GM13976 (cell line): ENCODE measurements at regions not wholly inside any gene's neighbourhood (a gene's known extent, or its start where the extent isn't known, plus 50 kb on each side); places are given as distances from the start of the nearest gene placed in this dataset.

Experiments used
- DNase-seq: peaks from one replicate; pipeline ENCODE4 v3.0.0; 2012; ENCODE audit warnings: low spot score
- in situ Hi-C: fragments of 300-500 bp; cut with MboI; formaldehyde crosslinking; loops from one replicate; pipeline ENCODE4 v1.12.0; 2022; ENCODE audit warnings: low sequenced_read_pairs, mixed read lengths, inconsistent platforms; ENCODE audit not compliant: unreplicated experiment
- TF ChIP-seq, protein P1 (sequence below): IDR thresholded peaks from 2 replicates; pipeline ENCODE4 v1.5.1; 2012; ENCODE audit warnings: borderline replicate concordance, mild to moderate bottlenecking; ENCODE audit not compliant: insufficient read depth; ENCODE audit errors: extremely low read depth, missing control alignments, control extremely low read depth

DNA sequence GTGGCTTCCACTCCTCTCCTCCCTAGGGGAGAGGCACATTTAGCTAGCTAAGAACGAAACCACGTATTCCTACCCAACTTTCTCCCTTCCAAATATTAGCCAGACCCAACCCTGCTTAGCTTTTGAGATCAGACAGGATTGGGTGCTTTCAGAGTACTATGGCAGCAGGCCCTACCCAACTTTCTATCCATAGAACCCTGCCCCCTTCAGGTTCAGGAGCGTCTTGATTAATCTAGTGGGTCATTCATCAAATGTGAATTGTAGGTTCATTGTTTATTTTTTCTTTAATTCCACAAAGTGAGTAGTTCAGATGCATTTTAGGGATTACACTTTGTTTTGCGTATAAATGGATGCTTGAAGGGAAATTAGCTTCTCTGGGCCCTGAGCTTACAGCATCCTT is 188.3 kb downstream of the MIB1 start:
- DNase-seq, result no peak
- in situ Hi-C loops, result no loop called here
- TF ChIP-seq, protein P1, sequence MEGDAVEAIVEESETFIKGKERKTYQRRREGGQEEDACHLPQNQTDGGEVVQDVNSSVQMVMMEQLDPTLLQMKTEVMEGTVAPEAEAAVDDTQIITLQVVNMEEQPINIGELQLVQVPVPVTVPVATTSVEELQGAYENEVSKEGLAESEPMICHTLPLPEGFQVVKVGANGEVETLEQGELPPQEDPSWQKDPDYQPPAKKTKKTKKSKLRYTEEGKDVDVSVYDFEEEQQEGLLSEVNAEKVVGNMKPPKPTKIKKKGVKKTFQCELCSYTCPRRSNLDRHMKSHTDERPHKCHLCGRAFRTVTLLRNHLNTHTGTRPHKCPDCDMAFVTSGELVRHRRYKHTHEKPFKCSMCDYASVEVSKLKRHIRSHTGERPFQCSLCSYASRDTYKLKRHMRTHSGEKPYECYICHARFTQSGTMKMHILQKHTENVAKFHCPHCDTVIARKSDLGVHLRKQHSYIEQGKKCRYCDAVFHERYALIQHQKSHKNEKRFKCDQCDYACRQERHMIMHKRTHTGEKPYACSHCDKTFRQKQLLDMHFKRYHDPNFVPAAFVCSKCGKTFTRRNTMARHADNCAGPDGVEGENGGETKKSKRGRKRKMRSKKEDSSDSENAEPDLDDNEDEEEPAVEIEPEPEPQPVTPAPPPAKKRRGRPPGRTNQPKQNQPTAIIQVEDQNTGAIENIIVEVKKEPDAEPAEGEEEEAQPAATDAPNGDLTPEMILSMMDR, result no peak

DNA sequence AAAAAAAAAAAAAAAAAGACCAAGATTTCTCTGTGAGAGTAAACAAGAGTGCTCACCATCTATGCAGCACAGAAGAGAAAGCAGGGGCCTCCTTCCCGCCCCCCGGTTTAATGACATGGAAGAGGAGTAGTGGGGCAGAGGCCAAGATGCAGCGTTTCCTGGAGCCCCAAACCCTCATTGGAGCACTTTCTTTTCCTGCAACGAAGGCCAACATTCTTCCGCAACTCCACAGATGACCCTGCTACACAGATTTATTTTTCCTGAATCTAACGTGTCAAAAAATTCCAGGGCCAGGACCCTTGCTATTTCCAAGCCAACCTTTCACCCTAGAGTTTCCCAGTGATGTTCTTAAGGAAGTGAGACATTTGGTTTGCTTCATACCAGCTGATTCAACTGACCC is 189.6 kb downstream of the MIB1 start:
- in situ Hi-C loops, result no loop called here
- no peak for DNase-seq
- TF ChIP-seq, protein P1, result no peak

DNA sequence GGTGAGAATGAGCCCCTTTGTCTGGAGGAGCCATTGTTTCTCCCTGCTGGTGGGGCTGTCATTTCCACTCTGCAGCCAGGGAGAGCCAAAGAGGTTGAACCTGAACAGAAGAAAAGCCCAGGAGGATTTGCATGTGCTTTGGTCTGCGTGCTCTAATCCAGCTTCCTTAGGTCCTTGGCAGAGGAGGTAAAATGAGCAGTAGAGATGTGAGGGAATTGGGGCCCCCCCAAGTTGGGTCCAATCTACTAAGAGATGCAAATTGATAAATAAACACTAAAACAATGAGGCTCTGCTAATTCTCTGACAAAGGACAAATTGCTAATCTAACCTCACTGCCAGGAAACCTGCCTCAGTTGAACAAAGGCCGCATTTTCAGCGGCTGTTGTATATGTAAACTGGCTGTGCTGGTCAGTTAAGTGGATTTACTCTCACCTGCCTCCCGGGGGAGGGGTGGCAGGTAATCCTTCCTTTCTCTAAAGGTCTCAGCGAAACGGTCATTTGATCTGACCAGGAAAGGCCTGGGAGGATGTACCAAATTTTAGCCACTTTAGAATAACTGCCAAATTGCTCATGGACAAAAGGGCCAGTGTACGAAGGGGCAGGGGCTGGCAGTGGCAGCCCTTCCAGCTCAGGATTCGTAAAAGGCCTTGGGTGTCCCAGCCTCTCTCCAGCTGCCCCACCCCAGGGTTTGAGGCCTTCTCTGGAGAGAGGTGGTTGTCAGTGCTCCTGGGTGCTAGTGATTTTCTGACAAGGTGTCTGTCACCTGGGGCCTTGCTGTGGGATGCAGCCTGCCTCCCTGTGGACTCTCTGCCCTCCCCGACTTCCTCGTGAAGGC is 193.6 kb downstream of the MIB1 start:
- in situ Hi-C loops, result no loop called here
- no peak for DNase-seq
- TF ChIP-seq, protein P1, result no peak

DNA sequence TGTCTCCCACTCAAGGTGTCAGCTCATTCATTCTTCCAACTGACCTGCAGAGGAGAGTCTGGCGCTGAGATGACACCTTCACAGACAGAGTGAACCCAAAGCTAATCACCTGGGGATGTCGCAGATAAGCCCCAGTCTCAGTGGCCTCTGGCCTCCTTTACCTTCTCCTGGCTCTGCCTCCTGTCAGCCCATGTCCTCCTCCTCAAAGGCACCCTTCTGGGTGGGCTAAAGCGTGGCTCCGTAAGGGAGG is 194.1 kb downstream of the MIB1 start:
- TF ChIP-seq, protein P1, result no peak
- in situ Hi-C loops, result no loop called here
- no peak for DNase-seq

DNA sequence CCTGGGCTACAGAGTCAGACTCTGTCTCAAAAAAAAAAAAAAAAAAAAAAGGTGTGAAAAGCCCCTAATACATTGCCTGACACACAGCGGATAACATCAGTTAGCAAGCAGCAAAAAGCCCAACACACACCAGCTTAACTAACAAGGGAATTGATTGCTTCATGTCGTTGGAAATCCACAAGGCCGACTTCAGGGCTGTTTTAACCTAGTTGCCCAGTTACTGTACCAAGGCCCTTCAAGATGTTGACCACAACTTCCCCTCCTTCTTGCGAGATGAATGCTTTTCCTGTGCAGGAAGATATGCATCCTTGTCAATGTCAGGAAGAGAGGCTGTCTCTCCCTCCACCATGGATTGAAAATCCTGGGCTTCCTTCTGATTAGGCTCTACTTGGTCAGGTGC is 202.9 kb downstream of the MIB1 start:
- in situ Hi-C loops, result no loop called here
- no peak for DNase-seq
- TF ChIP-seq, protein P1, result no peak

DNA sequence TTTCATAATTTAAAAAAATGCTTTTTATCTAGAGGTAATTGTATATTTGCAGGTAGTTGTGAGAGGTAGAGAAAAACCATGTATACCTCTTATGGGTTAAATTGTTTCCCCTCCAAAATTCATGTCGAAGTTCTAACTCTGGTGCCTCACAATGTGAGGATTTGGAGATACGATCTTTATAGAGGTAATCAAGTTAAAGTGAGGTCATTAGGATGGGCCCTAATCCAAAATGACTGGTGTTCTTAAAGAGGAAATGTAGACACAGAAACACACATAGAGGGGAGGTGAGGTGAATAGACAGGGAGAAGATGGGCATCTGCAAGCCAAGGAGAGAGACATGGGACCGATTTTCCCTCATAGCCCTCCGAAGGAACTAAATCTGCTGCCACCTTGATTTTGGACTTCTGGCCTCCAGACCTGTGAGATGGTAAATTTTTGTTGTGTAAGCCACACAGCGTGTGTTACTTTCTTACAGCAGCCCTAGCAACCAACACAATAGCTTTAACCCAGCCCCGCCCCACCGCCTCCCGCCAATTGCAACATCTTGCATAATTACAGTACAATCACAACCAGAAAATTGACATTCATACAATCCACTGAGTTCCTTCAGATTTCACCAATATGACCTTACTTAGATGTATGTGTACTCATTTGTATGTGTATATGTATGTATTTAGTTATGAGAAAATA is 208.9 kb downstream of the MIB1 start:
- in situ Hi-C loops, result loop anchor here (25.0 kb wide), 1 partner anchor 437 kb away; no protein-coding TSS in a partner anchor
- TF ChIP-seq, protein P1, result no peak
- DNase-seq, result no peak
